TTC549 (cell line): ENCODE measurements at regions not wholly inside any gene's neighbourhood (a gene's known extent, or its start where the extent isn't known, plus 50 kb on each side); places are given as distances from the start of the nearest gene placed in this dataset.

Experiments
- FAIRE-seq: peaks from 2 replicates; lab custom pipeline; 2012; peaks lifted over from hg19 to GRCh38; lab: Jason Lieb, UNC

DNA sequence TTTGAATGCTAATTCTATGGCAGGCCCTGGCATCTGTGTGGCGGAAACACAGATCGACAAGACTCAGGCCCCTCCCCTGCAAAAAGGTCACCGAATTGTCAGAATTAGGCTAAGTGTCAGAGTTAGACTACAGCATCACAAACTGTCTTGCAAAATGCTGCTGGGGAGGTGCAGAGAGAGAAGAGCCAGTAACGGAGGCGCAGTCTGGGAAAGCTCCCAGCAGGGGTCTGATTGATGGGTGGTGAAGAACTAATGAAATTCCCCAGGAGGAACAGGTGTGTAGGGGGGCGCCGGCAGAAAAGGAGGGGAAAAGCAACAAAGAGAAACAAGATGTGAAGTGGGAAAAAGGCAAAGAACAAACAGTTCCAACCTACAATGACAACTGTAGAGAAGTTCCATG lies 72.7 kb upstream of the TAMM41 start:
- no peak for FAIRE-seq

DNA sequence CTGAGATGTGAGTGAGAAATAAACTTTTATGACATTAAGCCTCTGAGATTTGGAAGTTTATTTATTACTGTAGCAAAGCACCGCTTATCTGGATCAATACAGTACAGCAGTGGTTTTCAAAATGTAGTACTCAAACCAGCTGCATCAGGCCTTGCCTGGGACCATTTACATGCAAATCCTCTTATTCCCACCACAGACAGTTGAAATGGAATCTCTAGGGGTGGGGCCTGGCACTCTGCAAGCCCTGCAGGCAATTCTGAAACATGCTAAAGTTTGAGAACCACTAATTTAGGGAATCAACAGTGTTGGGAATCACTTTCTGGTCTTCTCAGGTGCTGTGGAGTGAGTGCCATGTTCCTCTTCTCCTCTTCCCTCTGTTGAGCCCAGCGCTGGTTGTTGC lies 77.8 kb upstream of the TAMM41 start:
- FAIRE-seq = no peak

DNA sequence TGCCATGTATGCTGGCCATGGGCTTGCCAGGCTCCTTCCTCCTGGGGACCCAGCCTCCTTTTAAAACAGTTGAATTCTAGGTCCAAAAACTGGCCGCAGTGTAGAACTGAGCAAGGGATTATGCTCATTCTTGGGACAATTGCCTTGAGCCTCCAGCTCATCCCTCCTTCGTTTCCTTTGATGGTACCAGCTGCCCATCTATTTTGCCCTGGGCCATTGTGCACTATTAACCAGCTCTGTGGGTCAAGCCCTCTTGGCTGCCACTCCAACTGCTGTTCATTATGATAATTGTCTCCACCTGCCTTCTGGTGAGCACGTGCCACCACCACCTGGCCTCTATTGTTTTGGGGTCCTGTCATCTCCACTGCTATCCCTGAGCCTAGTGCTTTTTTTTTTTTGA lies 75.8 kb upstream of the SYN2 start:
- FAIRE-seq = no peak

DNA sequence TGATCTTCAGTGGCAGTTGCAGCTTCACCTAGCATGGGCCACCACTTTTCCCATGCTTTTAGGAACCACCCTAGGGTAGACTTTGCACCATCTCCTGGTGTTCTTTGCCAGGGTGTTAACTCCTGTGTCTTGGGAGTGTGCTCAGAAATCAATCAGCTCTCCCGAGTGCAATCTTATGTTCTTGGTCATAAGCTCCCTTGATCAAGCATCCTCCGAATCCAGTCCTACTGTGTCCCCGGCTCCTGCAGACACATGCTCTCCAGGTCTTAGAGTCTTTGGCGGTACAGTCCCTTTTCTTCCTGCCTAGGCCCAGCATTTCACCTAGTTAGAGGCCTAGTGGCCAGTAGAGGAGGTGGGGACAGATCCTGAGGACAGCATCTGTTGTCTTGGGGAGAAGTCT lies 74.7 kb upstream of the SYN2 start:
- FAIRE-seq = no peak

DNA sequence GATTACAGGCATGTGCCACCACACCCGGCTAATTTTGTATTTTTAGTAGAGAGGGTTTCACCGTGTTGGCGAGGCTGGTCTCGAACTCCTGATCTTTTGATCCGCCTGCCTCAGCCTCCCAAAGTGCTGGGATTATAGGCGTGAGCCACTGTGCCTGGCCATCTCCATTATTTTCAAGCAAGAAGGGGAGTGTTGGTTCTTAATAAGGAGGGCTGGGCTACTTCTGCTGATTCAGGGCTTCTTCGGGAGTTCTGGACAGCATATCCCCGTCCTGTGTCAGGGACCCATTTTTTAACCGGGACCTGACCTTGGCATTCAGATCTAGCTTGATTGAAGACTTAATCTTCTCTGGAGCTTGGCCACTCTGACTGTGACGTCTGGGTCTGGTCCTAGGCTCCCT lies 74.1 kb upstream of the SYN2 start:
- no peak for FAIRE-seq

DNA sequence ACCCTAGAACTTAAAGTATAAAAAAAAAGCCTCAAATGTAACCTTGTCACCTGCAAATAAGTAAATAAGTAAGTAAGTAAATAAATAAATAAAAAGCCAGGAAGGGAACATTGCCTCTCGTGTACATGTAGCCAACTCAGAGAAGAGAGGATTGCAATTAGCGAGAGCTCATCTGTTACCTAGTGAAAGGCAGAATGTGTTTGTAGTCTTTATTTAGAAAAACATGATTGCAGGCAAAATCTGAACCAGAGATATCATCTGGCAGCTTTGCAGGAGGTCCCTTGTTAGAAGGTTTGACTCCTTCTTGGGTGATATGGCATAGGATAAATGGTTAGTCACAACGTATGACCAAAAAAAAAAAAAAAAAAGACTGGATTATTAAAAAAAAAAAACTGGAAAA lies 71.6 kb upstream of the SYN2 start:
- no peak for FAIRE-seq

DNA sequence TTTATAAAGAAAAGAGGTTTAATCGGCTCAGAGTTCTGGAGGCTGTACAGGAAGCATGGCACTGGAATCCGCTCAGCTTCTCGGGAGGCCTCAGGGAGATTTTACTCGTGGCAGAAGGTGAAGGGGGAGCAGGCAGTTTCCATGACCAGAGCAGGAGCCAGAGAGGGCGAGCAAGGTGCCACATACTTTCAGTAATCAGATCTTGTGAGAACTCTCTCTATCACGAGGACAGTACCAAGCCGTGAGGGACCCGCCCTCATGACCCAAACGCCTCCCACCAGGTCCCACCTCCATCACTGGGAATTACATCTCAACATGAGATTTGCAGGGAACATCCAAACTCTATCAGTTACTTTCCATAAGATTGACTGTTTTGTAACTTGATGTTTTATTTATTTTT lies 70.7 kb upstream of the SYN2 start:
- no peak for FAIRE-seq

DNA sequence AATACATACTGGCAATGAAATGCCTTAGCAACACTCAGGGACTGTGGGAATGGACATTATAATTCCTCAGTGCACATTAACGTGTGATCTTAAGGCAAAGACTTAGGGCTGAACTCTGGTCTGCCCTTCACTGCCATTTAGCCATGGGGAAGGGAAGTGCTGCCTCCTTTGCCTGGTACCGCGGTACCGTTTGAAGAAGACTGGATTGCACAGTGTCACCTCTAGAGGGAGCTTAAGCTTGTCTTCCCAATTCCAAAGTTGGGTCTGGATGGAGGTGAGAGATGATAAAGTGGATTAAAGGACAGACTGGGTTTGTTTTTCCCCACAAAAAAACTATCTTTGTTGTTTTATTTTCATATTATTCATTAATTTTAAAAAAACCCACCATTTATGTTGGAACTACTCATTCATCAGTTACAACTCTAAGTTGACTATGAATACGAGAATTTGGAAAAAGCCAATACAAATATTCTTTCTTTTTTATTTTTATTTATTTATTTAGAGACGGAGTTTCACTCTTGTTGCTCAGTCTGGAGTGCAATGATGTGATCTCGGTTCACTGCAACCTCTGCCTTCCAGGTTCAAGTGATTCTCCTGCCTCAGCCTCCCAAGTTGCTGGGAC lies 60.0 kb upstream of the SYN2 start:
- FAIRE-seq = peak; percentile 52

DNA sequence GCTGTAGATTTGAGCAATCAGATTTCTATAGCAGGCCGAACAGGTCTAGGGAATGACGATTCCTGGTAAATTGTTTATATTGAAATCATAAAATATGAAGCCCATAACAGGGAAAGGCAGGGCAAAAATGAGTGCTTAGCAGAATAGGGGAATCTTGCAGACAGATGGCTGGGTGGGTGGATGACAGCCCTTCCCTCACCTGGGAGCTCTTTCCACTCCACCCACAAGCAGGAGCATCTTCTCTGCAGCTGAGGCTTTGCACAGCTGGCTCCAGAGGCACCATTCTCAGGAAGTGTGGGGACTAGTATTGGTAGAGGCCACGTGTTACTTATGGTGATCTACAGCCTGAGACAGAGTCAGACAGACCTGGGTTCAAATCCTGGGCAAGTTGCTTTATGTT lies 55.9 kb upstream of the SYN2 start:
- FAIRE-seq = no peak

DNA sequence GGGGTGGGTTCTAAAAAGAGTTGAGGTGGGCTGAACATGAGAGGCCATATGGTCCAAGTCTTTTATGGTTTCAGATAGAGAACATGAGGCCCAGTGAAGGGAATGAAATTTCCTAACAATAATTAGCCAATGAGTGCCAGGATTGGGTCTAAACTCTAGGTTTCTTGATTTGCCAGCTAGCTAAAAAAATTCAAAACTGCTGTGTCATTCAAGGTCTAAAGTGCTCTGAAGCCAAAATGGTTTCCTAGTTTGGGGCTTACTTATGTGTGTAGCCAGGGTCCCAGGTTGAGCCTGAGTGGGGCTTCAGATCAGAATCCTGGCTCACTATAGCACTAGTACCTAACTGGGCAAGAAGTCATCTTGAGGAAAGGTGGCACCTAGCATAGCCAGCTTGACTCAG lies 55.3 kb upstream of the SYN2 start:
- FAIRE-seq = no peak

DNA sequence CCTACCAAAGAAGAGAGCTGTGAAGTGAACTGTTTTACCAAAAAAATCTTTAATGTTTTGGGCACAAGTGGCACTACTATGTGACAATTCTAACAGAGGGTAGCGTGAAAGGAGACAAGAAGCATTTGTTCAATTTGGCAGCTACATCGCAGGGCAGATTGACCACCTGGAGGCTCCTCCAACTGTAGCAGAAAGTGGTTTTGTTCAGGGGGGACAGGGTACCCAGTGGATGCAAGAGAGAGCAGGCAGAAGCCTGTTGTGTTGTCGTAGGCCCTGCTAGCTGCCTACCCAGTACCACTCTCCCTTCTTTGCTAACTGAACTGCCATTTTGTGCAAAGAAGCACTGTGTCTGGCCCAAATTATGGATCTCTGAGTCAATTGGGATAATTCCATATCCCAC lies 54.8 kb upstream of the SYN2 start:
- no peak for FAIRE-seq

DNA sequence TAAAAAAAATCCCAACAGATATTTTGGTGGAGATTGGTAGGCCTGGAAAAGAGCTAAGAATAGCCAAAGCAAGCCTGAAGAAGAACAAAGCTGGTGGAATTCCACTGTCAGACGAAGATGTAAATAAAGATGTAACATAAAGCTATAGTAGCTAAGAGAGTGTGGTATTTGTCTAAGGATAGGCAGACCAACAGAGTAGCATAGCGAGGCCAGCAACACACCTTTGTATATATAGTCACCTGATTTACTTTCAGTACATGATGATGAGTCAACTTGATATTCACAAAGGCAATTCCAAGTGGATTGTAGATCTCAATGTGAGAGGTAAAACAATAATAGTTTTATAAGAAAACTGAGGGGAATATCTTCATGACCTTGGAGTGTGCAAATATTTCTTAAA lies 53.6 kb upstream of the SYN2 start:
- FAIRE-seq = no peak

DNA sequence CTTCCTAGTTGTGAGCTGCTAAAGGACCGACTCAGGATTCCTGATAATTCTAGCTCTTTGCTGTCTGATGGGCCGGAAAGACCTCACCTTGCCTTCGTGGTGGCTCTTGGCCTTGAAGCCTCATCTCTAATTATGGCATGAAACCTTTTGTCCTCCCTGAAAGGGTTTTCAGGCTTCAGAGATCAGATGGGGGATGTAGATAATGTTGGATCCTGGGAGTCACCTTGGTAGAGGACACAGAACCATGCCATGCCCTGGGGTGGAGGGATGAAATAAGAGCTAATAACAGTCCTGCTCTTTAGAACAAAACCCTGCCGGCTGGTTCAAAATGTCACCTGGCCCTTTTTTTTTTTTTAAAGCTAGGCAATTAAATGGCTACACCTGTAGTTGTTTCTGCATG lies 50.8 kb upstream of the SYN2 start:
- no peak for FAIRE-seq

DNA sequence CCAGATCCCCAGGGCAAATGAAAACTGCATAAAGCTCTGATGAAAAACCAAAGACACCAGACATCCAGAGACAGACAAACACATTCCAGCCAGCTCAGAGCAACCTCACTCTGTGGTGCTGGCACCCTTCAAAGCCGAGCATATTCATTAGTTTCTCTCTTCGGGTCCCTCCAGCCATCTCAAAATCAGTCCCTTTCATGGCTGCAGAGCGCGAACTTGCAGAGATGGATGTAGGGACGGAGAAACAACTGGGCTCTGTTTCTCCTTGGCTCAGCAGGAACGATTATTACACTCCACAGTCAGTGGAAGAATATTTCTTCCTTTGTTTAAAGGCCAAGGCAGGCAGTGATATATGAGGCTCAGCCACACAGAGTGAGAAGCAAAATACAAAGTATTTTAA lies 50.4 kb upstream of the SYN2 start:
- no peak for FAIRE-seq

DNA sequence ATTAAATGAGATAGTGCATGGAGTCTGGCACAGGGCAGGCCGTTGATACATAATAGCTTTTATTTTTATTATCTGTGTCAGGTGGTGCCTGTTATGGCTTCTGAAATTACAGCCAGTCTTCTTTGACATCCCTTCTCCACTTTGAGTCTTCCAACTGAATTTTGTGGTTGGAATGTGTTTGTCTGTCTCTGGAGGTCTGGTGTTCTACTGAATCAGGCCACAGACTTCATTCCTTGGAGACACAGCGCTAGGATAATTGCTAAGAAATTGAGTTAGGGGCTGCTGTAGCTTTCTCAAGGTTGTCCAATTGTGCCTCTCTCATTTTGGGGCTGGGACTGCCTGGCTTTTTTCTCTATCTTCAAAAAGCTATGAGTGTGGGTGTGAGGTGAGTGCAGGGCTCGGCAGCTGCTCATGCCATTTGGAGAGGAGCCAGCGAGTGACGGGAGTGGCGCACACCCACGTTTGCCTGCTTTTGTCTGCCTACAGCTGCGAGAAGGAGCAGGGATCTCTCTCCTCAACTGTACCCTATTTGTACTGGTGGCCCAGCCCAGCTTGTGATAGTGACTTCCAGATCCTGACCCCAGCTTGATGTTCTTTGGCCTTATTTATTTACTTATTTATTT lies 49.8 kb upstream of the SYN2 start:
- no peak for FAIRE-seq
